Activated T-cell treated with anti-CD3 and anti-CD28 coated beads, Interleukin-2, amount 50 U/mL, for 72 hours (primary cell): ENCODE measurements at regions not wholly inside any gene's neighbourhood (a gene's known extent, or its start where the extent isn't known, plus 50 kb on each side); places are given as distances from the start of the nearest gene placed in this dataset.

Source experiments
- ATAC-seq, 2 donors: fragments of 150-1000 bp; cut with Tn5 transposase; replicated peaks in 1 of 2; 2 replicates each; pipeline ENCODE4 v1.10.0; 2021; ENCODE audit warnings: moderate library complexity in 2 of 2, mild to moderate bottlenecking in 1 of 2
- DNase-seq, 2 donors: peaks; one replicate each; pipeline ENCODE4 v3.0.0; 2021 to 2022; ENCODE audit warnings: mixed read lengths in 1 of 2
- H3K27ac Mint-ChIP-seq: one replicate; pipeline ENCODE4 v1.8.0; 2022; ENCODE audit warnings: mild to moderate bottlenecking, moderate library complexity, mixed read lengths
- H3K27me3 Mint-ChIP-seq: one replicate; pipeline ENCODE4 v1.8.0; 2022; ENCODE audit warnings: low read depth, mixed read lengths
- H3K36me3 Mint-ChIP-seq, 2 donors: one replicate each; pipeline ENCODE4 v1.8.0; 2022; ENCODE audit warnings: mixed read lengths in 2 of 2, mild to moderate bottlenecking in 1 of 2; ENCODE audit not compliant: insufficient read depth in 2 of 2
- H3K4me1 Mint-ChIP-seq: one replicate; pipeline ENCODE4 v1.8.0; 2022; ENCODE audit warnings: low read depth, mixed read lengths
- H3K4me3 Mint-ChIP-seq, 2 donors: one replicate each; pipeline ENCODE4 v1.8.0; 2022; ENCODE audit warnings: mild to moderate bottlenecking in 2 of 2, mixed read lengths in 2 of 2, moderate library complexity in 2 of 2
- H3K9me3 Mint-ChIP-seq, 2 donors: one replicate each; pipeline ENCODE4 v1.8.0; 2022; ENCODE audit warnings: mixed read lengths in 2 of 2

- Mint-ChIP-seq H3K27ac (no peak overlapping the region), H3K4me1 (no peaks in the 10 kb centered on the region), H3K4me3 (no peak overlapping the region), H3K27me3 (no peaks in the 10 kb centered on the region), H3K9me3 (no peaks in the 10 kb centered on the region), H3K36me3 (peaks cover 0 to 3% of the 10 kb centered on the region in 2 donors)
- DNase-seq, result no peak
- no peak for ATAC-seq
Observed at GRCh38 chr20:63097336-63097831, 90.6 kb upstream of the BHLHE23 start.

GRCh38 chr20:63096681-63097335, 90.0 kb upstream of the BHLHE23 start:
- ATAC-seq (no peak), DNase-seq (no peak)
- no peaks in the 10 kb centered on the region for H3K27me3 Mint-ChIP-seq
- no peak overlapping the region for H3K27ac Mint-ChIP-seq
- no peak overlapping the region for H3K4me3 Mint-ChIP-seq
- peaks cover 0 to 1% of the 10 kb centered on the region in 2 donors for H3K36me3 Mint-ChIP-seq
- no peaks in the 10 kb centered on the region for H3K4me1 Mint-ChIP-seq
- no peaks in the 10 kb centered on the region for H3K9me3 Mint-ChIP-seq

- DNase-seq (no peak), ATAC-seq (no peak)
- no peak overlapping the region for H3K27ac Mint-ChIP-seq
- no peak overlapping the region for H3K4me3 Mint-ChIP-seq
- no peaks in the 10 kb centered on the region for H3K4me1 Mint-ChIP-seq
- H3K27me3 Mint-ChIP-seq, result peaks cover 6% of the 10 kb centered on the region
- no peaks in the 10 kb centered on the region for H3K9me3 Mint-ChIP-seq
- H3K36me3 Mint-ChIP-seq, result no peaks in the 10 kb centered on the region
Observed at GRCh38 chr20:63095718-63096654, 89.2 kb upstream of the BHLHE23 start.

- Mint-ChIP-seq H3K27me3 (peaks cover 6% of the 10 kb centered on the region), H3K4me3 (no peak overlapping the region), H3K27ac (no peak overlapping the region), H3K36me3 (no peaks in the 10 kb centered on the region), H3K4me1 (no peaks in the 10 kb centered on the region), H3K9me3 (no peaks in the 10 kb centered on the region)
- DNase-seq, result no peak
- no peak for ATAC-seq
Observed at GRCh38 chr20:63094767-63095499, 88.2 kb upstream of the BHLHE23 start.

- DNase-seq, result no peak
- H3K36me3 Mint-ChIP-seq, result no peaks in the 10 kb centered on the region
Observed at GRCh38 chr20:63093966-63094766, 87.4 kb upstream of the BHLHE23 start.

GRCh38 chr20:63092660-63093215, 86.0 kb upstream of the BHLHE23 start:
- Mint-ChIP-seq H3K9me3 (no peaks in the 10 kb centered on the region), H3K27ac (no peak overlapping the region), H3K4me1 (no peaks in the 10 kb centered on the region), H3K27me3 (peaks cover 6% of the 10 kb centered on the region), H3K36me3 (no peaks in the 10 kb centered on the region), H3K4me3 (no peak overlapping the region)
- no peak for DNase-seq
- ATAC-seq, result no peak

More at GRCh38 chr20:63093966-63094766, 87.4 kb upstream of the BHLHE23 start:
- H3K27ac Mint-ChIP-seq, result no peak overlapping the region
- no peaks in the 10 kb centered on the region for H3K4me1 Mint-ChIP-seq
- H3K9me3 Mint-ChIP-seq, result no peaks in the 10 kb centered on the region
- no peak for ATAC-seq
- H3K4me3 Mint-ChIP-seq, result no peak overlapping the region
- H3K27me3 Mint-ChIP-seq, result peaks cover 6% of the 10 kb centered on the region

GRCh38 chr20:63091901-63092659, 85.3 kb upstream of the BHLHE23 start:
- ATAC-seq (no peak), DNase-seq (no peak)
- H3K36me3 Mint-ChIP-seq, result no peaks in the 10 kb centered on the region
- no peak overlapping the region for H3K27ac Mint-ChIP-seq
- no peaks in the 10 kb centered on the region for H3K4me1 Mint-ChIP-seq
- no peak overlapping the region for H3K4me3 Mint-ChIP-seq
- H3K27me3 Mint-ChIP-seq, result peaks cover 6% of the 10 kb centered on the region
- H3K9me3 Mint-ChIP-seq, result no peaks in the 10 kb centered on the region

GRCh38 chr20:63090682-63091571, 84.2 kb upstream of the BHLHE23 start:
- Mint-ChIP-seq H3K4me1 (no peaks in the 10 kb centered on the region), H3K36me3 (no peaks in the 10 kb centered on the region), H3K27me3 (peaks cover 6% of the 10 kb centered on the region), H3K27ac (no peak overlapping the region), H3K4me3 (no peak overlapping the region), H3K9me3 (no peaks in the 10 kb centered on the region)
- ATAC-seq (no peak), DNase-seq (no peak)

GRCh38 chr20:63090052-63090451, 83.3 kb upstream of the BHLHE23 start:
- Mint-ChIP-seq H3K4me3 (no peak overlapping the region), H3K27ac (no peak overlapping the region), H3K4me1 (no peaks in the 10 kb centered on the region), H3K9me3 (no peaks in the 10 kb centered on the region), H3K36me3 (no peaks in the 10 kb centered on the region), H3K27me3 (peaks cover 6% of the 10 kb centered on the region)
- no peak for ATAC-seq
- DNase-seq, result no peak

- no peaks in the 10 kb centered on the region for H3K4me1 Mint-ChIP-seq
- DNase-seq (no peak), ATAC-seq (no peak)
- no peaks in the 10 kb centered on the region for H3K36me3 Mint-ChIP-seq
- H3K27me3 Mint-ChIP-seq, result peaks cover 6% of the 10 kb centered on the region
- H3K27ac Mint-ChIP-seq, result no peak overlapping the region
- H3K9me3 Mint-ChIP-seq, result no peaks in the 10 kb centered on the region
- H3K4me3 Mint-ChIP-seq, result no peak overlapping the region
Observed at GRCh38 chr20:63089051-63089907, 82.5 kb upstream of the BHLHE23 start.
